AG09319 (cell line): ENCODE measurements at regions not wholly inside any gene's neighbourhood (a gene's known extent, or its start where the extent isn't known, plus 50 kb on each side); places are given as distances from the start of the nearest gene placed in this dataset.

Source experiments
- DNase-seq: peaks from one replicate; pipeline ENCODE4 v3.0.0-alpha.2; 2010; ENCODE audit warnings: low read depth; ENCODE audit errors: extremely low read depth
- TF ChIP-seq, protein P1 (sequence below): IDR thresholded peaks from 2 replicates; pipeline ENCODE4 v1.5.1; 2011; ENCODE audit warnings: low read depth, mild to moderate bottlenecking, inconsistent platforms, low read length, moderate library complexity

DNA sequence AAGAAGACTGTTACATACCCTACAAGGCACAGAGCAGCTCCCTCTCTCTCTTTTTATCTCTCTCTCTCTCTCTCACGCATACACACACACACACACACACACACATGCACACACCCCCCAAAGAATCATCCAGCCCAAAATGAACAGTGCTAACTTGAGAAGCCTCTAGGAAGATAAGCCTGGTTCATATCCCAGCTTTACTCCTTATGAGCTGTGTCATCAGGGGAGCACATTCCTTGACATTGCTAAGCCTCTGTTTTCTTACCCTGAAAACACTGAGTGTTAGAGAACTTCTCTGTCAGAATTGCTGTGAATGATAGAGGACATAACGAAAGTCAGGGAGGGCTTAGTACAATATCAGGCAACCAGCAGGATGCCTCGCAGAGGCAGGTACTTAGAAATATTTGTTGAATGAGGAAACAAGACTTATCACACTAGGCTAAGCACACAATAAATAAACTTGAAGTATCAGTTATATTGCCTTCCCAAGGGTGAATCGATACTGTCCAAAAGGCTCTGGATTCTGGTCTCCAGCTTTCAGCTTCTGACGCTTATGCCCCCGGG is 725.6 kb upstream of the ID2 start:
- TF ChIP-seq, protein P1, sequence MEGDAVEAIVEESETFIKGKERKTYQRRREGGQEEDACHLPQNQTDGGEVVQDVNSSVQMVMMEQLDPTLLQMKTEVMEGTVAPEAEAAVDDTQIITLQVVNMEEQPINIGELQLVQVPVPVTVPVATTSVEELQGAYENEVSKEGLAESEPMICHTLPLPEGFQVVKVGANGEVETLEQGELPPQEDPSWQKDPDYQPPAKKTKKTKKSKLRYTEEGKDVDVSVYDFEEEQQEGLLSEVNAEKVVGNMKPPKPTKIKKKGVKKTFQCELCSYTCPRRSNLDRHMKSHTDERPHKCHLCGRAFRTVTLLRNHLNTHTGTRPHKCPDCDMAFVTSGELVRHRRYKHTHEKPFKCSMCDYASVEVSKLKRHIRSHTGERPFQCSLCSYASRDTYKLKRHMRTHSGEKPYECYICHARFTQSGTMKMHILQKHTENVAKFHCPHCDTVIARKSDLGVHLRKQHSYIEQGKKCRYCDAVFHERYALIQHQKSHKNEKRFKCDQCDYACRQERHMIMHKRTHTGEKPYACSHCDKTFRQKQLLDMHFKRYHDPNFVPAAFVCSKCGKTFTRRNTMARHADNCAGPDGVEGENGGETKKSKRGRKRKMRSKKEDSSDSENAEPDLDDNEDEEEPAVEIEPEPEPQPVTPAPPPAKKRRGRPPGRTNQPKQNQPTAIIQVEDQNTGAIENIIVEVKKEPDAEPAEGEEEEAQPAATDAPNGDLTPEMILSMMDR = no peak
- no peak for DNase-seq

DNA sequence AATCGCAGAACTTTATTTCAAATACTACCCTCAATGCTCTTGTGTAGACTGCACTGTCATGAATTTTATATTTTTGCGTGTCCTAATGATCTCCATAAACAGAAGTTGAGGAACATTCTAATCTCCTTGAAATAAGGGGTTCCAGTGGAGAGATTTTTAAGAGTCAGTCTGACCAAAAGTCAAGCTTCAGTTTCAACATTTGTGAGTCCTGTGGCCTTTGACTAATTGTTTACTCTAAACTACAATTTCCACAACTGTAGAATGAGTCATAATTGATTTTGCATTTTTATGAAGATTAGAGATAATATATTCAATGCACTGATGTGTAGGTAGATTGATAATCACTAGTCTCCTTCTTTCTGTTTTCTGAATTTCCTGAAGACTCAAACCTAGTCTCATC is 720.3 kb upstream of the ID2 start:
- TF ChIP-seq, protein P1 = no peak
- no peak for DNase-seq

DNA sequence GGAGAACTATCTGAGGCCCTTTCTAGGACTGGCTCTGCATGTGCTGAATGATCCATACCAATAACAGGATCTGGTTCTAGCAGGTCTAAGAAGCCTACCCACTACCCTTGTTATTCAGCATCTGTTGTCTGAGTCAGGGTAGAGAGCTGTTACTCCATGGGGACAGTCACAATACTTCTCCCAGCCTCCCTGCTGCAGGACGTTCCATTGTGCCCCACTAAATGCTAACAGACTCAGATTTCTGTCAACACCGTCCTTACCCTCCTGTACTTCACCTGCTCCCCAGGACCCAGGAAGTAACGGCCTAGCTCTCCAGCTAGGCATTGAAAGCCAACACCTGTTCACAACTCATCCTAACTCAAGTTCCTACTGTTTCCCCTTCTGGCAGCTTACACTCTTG is 719.7 kb upstream of the ID2 start:
- no peak for DNase-seq
- TF ChIP-seq, protein P1 = no peak

DNA sequence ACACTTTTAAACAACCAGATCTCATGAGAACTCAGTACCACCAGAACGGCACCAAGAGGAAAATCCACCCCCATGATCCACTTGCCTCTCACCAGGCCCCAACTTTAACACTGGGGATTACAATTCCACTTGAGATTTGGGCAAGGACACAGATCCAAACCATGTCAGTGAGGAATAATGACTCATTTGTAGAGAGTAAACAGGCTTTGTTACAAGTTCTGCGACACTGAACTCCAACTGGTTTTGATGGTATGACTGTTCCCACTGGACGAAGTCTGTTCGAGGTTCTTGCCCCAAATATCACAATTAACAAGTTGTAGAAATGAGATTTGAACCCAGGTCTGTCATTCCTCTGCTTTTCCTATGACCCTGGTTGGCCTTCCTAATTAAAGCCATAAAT is 718.1 kb upstream of the ID2 start:
- DNase-seq = no peak
- TF ChIP-seq, protein P1 = no peak

DNA sequence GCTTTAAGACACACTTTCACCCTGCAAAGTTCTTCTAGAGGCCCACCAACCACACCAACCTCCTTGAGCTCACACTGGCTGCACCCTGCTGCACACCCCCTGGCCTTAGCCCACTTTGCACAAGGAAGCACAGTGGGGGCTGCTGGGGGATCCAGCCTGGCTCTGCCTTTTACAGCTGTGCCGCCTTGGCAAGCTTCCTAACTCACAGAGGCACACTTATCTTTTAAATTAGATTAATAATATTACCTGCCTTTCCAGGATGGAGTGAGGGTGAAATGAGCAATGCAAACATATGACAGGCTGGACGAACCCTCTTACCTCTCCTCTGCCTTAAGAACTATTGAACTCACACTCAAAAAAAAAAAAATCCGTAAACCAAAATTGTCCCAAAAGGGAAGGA is 715.8 kb upstream of the ID2 start:
- DNase-seq = no peak
- TF ChIP-seq, protein P1 = no peak

DNA sequence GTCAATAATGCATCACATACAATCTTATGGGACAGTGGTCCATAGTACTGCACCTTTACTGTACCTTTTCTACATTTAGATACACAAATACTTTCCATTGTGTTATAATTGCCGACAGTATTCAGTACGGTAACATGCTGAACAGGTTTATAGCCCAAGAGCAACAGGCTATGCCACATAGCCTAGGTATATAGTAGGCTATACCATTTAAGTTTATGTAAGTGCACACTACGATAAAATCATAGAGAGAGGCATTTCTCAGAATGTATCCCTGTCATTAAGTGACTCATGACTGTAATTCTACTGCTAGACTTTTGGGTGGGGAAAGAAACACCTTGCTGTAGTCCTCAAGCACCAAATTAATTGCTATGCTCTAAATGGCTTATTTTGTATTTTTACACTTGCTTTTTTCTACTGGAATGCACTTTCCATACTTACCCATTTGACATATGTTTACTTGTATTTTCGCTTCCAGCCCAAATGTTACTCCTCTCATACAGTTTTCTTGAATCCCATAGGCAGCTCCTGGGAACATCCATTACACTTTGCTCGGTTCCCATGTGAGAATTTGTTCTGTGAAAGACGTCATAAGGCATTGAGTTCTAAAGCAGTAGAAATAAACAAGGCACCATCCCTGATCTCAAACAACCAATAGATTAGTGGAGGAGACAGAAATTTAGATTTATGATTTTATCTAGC is 714.0 kb upstream of the ID2 start:
- no peak for DNase-seq
- TF ChIP-seq, protein P1 = no peak

DNA sequence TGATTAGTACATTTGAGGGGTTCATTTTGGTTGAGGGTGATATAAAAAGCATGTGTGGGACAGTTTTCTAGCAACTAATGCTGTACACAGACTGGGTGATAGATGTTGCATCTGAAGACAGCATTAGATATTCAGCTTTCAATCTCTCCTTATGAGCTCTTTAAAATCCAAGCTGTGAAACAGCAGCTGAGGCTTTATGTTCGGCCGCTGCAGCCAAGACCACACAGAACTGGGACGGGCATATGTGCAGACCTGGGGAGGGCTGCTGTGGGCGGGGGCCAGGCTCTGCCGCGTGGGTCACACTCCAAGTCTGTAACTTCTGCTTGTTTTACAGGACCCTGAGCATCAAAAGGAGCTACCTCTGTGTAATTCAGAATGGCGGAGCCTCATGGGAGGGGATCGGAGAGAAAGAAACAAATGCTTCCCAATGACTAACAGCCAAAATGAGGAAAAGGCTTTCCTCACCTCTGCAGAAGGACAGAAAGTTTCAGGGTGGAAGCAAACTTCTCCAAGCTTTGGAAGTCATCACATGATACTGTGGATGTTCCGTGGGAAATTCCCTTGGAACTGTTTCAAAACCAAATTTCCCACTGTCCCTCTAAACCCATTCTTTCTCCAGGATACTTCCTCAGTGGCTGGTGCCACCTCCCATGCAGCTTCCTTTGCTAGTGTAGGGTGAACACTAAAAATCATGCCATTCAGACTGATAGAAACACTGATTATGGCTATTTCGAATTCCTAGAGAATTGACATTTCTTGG is 711.9 kb upstream of the ID2 start:
- no peak for DNase-seq
- TF ChIP-seq, protein P1 = no peak
